IPS-NIHi7 (cell line): ENCODE measurements at regions not wholly inside any gene's neighbourhood (a gene's known extent, or its start where the extent isn't known, plus 50 kb on each side); places are given as distances from the start of the nearest gene placed in this dataset.
"Not testable (repeated sequence)": the region's sequence is repeated elsewhere in the genome, so short reads cannot be mapped to it uniquely, and the experiment has no call there.

Source experiments
- DNase-seq: peaks from one replicate; pipeline ENCODE4 v3.0.0; 2012; ENCODE audit warnings: mixed read lengths; ENCODE audit errors: extremely low spot score

DNA sequence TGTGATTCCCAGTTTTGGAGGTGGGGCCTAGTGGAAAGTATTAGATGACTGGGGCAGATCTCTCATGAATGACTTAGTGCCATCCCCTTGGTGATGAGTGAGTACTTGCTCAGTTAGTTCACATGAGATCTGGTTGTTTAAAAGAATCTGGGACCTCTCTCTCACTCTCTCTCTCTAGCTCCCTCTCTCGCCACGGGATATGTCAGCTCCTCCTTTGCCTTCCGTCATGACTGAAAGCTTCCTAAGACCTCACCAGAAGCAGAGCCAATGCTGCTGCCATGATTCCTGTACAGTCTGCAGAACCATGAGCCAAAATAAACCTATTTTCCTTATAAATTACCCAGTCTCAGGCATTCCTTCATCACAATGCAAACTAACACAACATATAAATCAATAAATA lies 176.7 kb downstream of the PRELID2 start:
- no peak for DNase-seq

DNA sequence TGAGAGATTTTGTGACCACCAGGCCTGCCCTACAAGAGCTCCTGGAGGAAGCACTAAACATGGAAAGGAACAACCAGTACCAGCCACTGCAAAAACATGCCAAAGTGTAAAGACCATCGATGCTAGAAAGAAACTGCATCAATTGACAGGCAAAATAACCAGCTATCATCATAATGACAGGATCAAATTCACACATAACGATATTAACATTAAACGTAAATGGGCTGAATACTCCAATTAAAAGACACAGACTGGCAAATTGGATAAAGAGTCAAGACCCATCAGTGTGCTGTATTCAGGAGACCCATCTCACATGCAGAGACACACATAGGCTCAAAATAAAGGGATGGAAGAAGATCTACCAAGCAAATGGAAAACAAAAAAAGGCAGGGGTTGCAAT lies 182.4 kb downstream of the PRELID2 start:
- not testable (repeated sequence) for DNase-seq

DNA sequence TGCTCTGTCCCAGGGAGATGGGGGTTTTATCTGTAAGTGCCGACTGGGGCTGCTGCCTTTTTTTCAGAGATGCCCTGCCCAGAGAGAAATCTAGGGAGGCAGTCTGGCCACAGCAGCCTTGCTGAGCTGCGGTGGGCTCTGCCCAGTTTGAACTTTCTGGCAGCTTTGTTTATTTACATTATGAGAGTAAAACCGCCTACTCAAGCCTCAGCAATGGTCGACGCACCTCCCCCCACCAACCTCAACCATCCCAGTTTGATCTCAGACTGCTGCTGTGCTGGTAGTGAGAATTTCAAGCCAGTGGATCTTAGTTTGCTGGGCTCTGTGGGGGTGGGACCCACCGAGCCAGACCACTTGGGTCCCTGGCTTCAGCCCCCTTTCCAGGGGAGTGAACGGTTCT lies 188.0 kb downstream of the PRELID2 start:
- not testable (repeated sequence) for DNase-seq

DNA sequence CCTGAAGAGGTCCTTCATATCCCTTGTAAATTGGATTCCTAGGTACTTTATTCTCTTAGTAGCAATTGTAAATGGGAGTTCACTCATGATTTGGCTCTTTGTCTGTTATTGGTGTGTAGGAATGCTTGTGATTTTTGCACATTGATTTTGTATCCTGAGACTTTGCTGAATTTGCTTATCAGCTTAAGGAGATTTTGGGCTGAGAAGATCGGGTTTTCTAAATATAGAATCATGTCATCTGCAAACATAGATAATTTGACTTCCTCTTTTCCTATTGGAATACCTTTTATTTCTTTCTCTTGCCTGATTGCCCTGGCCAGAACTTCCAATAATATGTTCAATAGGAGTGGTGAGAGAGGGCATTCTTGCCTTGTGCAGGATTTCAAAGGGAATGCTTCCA lies 191.9 kb downstream of the PRELID2 start:
- not testable (repeated sequence) for DNase-seq

DNA sequence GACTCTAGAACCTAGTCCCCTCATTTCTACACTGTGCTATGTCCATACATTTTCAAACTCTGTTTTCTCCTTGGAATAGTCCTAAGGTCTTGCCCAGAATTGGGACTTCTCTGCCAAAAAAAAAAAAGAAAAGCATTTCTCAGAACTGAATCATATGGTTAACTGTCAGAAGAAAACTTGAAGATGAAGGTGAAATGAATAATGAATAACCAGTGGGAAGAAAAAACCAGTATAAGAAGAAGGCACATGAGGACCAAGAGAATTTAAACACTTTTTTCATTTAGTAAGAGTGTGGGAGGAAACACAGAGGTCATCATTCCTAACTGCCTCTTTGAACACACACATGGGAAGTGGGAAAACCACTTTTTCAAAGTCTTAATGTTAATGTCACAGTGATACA lies 197.7 kb downstream of the PRELID2 start:
- DNase-seq, result no peak

- DNase-seq, result no peak
Observed at GRCh38 chr5:145636371-145636770, 198.8 kb downstream of the PRELID2 start.

DNA sequence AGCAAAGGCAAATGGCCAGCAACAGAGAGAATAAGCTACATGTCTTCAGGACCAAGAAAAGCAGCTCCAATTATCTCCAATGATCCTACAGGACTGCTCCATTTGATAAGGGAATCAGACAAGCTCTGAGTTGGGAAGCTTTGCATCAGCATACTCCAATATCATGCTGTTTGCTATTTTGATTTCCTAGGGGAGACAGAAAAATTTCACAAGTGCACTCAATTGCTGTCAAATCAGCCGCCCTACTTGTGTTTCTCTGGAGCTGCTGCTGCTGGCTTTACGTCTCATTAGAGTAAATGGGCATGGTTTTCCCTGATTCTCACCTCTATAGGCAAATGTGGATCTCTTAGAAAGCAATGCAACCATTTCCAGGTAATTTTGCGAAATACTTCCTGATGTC lies 201.7 kb downstream of the PRELID2 start:
- no peak for DNase-seq

DNA sequence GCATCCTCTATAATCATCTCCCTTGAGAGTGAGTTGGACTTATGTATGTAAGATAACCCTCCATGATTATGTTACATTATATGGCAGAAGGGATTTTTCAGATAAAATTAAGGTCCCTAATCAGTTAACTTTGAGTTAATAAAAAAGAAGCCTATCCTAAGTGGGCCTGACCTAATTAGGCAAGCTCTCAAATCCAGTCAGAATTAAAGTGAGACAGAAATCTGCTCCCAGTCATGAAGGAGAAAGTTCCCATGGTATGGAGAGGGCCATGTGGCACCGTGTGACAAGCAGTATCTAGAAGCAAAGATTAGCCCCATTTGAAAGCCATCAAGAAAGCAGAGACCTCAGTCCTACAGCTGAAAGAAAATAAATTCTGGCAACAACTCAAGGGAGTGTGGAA lies 202.4 kb downstream of the PRELID2 start:
- DNase-seq, result no peak

DNA sequence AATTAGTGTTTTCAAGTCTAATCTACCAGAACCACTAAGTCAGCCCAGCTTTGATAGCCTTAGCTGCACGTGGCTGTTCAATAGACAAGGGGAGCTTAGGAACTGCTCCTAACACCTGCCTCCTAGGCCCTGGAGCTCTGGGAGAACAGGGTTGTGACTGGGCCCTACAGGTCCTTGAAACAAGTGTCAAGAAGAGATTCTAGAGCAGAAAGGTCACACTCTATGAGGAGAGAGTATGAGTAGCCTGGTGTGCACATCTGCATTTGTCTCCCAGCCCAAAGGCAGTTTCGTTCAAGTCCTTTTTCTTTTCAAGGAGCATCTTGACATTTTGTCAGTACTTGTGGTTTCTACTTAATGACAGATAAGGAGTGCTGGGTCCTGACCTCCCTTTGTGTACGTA lies 206.1 kb downstream of the PRELID2 start:
- no peak for DNase-seq

- DNase-seq, result no peak
Observed at GRCh38 chr5:145628525-145628924, 206.6 kb downstream of the PRELID2 start.

GRCh38 chr5:145619806-145620310 lies 215.3 kb downstream of the PRELID2 start:
- DNase-seq, result no peak

- not testable (repeated sequence) for DNase-seq
Observed at GRCh38 chr5:145616739-145617138, 218.4 kb downstream of the PRELID2 start.

DNA sequence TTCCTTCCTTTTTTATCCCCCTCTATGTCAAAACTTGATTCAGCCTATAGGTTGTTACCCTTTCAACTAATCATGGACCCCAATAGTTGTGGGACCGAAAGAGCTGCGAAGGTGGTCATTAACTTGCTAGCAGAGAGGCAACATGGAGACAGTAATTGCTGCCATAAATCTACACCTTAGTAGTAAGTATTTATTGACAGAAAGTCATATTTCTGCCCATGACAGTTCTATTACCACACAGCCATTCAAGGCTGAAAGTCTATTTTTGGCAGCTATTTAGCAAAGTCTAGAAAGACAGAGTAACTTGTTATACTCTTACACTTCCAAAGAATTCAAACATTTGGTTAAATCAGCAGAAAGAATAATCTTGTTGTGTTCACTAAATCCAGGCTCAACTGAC lies 236.2 kb downstream of the PRELID2 start:
- no peak for DNase-seq

DNA sequence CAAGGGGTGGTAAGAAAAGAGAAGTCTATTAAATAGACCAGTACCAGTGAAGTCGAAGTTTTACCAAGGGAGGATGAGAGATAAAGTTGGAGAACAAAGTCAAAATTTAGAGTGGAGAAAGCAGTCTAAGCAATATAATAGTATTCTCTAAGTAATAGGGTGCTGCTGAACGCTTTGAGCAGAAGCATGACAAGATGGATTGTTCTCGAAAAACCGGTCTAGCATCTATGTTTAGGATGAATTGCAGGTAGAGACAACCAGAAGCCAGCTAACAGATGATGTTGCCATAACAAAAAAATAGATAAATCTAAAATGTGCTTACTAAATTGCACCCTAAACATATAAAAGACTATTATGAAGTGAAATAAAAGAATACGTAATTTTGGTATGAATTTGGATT lies 237.0 kb downstream of the PRELID2 start:
- DNase-seq, result no peak

GRCh38 chr5:145591578-145591977 lies 243.6 kb downstream of the PRELID2 start:
- no peak for DNase-seq

- no peak for DNase-seq
Observed at GRCh38 chr5:145589063-145589462, 246.1 kb downstream of the PRELID2 start.

- DNase-seq, result no peak
Observed at GRCh38 chr5:145588558-145588957, 246.6 kb downstream of the PRELID2 start.

- no peak for DNase-seq
Observed at GRCh38 chr5:145588113-145588512, 247.0 kb downstream of the PRELID2 start.

DNA sequence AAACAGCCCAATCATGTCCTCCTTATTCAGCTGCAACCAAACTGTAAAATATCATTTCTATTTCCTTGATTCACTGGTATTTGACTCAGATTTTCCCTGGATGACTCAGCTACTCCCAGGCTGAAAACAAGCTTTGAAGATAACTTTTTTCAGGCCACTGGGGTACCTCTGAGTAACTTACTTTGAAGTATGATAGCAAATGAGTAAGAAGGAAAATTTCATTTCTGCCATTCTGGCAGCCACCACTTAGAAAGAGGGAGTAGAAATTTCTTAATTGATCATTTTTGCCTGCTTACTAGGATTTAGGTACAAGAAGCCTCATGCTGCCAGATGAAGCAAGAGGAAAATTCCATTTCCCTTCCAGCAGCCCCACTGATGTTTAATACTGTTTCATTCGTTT lies 247.4 kb downstream of the PRELID2 start:
- no peak for DNase-seq

GRCh38 chr5:145587308-145587672 lies 247.9 kb downstream of the PRELID2 start:
- no peak for DNase-seq

DNA sequence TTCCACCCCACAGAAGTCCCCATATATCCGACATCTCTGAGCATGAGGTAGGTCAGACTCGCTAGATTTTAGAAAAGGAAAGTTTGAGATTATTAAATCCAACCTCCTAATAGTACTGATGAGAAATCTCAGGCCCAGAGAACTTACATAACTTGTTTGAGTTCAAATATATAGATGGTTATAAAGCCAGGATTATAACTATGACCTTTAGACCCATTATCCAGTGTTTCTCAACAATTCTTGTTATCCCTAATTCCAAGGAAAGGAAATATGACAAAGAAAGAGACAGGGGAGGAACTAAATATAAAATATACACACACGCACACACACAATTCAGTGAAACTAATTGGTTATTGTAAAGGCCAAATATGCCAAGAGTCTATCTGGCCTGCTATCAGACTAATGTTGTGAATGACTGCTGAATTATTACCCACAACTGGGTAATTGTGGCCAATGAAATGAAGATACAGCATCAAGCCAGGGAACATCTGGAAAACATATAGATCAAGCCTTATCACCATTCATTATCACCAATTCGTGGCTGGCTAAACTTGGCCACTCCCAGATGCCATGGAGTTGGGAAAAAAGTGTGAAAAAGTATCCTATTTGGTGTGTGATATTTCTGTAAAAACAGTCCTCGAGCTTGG lies 248.4 kb downstream of the PRELID2 start:
- no peak for DNase-seq

- no peak for DNase-seq
Observed at GRCh38 chr5:145585443-145586148, 249.5 kb downstream of the PRELID2 start.

GRCh38 chr5:145579301-145579700 lies 255.8 kb downstream of the PRELID2 start:
- no peak for DNase-seq
